Peyer's patch (tissue), 4 donors: ENCODE measurements at regions not wholly inside any gene's neighbourhood (a gene's known extent, or its start where the extent isn't known, plus 50 kb on each side); places are given as distances from the start of the nearest gene placed in this dataset.

Experiments used
- POLR2A ChIP-seq, 2 donors: fragments of 450-650 bp; IDR thresholded peaks; one replicate each; pipeline ENCODE4 v1.5.1; 2017; ENCODE audit warnings: antibody characterized with exemption in 2 of 2, mild to moderate bottlenecking in 2 of 2, moderate library complexity in 2 of 2
- TF ChIP-seq, protein P1 (sequence below), 6 experiments: fragments of 450-650 bp in 4 of 6; fragments of 200-600 bp in 2 of 6; sonication (generic) in 1 of 6; IDR thresholded peaks; one replicate each; pipeline ENCODE4 v1.5.1; 2017 to 2019; ENCODE audit warnings: antibody characterized with exemption in 6 of 6, mild to moderate bottlenecking in 3 of 6, moderate library complexity in 1 of 6

DNA sequence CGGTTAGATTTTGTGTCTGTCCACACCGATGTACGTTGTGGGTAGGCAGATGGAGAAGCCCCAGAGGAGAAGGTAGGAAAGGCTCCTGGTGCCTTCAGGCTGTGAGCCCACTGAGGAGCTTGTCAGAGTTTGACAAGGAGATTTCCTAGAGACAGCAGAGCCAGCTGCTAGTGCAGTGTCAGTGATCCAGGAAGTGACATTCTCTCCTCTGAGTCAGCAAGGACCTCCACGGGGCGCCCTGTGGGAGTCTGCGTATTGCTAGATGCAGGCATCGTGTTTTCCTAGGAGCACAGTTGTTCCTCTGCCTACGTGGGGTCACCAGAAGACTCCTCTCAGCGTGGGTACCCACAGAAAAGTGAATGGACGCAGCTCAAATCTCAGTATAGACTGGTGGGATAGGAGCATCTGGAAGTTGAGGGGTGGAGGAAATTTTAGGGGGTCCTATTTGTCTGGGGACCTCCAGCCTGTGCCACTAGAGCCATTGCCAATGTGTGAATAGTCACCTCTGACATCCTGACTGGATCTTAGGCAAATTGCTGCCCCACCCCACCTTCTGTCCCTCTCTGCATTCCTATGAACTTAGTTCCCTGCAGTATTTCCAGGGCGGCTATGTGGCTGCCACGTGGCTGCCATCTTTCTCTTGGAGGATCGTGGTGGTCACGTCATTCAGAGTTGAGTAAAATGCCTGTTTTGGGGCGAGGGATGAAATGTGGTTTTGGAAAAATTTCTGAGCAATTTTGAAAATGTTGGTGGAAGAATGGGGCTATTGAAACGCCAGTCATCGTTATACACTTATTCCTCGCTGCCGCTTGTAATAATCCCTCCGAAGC is 84.8 kb upstream of the KLHL25 start:
- TF ChIP-seq, protein P1, sequence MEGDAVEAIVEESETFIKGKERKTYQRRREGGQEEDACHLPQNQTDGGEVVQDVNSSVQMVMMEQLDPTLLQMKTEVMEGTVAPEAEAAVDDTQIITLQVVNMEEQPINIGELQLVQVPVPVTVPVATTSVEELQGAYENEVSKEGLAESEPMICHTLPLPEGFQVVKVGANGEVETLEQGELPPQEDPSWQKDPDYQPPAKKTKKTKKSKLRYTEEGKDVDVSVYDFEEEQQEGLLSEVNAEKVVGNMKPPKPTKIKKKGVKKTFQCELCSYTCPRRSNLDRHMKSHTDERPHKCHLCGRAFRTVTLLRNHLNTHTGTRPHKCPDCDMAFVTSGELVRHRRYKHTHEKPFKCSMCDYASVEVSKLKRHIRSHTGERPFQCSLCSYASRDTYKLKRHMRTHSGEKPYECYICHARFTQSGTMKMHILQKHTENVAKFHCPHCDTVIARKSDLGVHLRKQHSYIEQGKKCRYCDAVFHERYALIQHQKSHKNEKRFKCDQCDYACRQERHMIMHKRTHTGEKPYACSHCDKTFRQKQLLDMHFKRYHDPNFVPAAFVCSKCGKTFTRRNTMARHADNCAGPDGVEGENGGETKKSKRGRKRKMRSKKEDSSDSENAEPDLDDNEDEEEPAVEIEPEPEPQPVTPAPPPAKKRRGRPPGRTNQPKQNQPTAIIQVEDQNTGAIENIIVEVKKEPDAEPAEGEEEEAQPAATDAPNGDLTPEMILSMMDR (IDR thresholded peaks at IDR 0.05): no peak
- TF ChIP-seq POLR2A (IDR thresholded peaks at IDR 0.05): no peak
